KG1 (cell line): ENCODE measurements at regions not wholly inside any gene's neighbourhood (a gene's known extent, or its start where the extent isn't known, plus 50 kb on each side); places are given as distances from the start of the nearest gene placed in this dataset.
"Not testable (repeated sequence)": the region's sequence is repeated elsewhere in the genome, so short reads cannot be mapped to it uniquely, and the experiment has no call there.

Source experiments
- DNase-seq: peaks from one replicate; lab custom pipeline; 2025; lab: John Stamatoyannopoulos, UW

DNA sequence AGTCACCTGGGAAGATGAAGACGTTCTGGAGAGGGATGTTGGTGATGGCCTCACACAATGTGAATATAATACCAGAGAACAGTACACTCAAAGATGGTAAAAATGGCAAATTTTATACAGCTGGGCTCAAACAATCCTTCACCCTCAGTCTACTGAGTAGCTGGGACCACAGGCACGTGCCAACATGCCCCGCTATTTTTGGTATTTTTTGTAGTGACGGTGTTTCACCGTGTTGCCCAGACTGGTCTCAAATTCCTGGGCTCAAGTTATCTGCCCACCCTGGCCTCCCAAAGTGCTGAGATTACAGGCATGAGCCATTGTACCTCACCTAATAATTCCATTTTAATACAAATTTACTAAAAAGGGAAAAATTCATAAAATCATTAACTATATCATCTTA is 280.3 kb upstream of the HSFY2 start:
- DNase-seq: no peak

DNA sequence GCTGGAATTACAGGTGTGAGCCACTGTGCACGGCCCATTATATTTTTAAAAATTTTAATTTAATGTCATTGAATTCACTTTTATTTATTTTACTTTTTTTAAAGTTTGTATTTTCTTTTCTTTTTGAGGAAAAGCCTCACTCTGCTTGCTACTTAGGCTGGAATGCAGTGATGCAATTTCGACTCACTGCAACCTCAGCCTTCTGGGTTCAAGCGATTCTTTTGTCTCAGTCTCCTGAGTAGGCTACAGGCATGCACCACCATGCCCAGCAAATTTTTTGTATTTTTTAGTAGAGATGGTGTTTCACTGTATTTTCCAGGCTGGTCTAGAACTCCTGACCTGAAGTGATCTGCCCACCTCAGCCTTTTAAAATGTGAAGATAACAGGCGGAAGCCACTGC is 277.5 kb upstream of the HSFY2 start:
- DNase-seq: no peak

DNA sequence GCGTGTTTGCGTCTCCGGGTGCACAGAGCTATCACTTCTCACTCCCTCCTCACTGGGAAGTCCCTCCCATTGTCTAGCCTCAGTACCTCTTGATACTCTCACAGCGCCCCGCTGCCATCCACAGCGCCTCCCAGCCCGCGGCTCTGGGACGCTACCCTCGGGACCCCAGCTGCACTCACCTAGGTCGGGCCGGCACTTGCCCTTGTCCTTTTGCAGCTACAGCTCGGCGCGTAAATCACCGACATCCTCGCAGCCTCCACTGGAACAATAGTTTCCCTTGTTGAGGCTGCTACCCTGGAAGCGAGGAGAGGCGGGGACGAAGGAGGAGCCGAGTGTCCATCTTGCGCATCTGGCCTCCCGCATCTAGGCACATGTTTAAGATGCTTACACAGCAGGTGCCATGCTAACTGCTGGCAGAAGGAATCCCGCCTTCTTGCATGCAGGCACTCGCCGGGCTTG is 269.5 kb upstream of the HSFY2 start:
- DNase-seq: no peak

DNA sequence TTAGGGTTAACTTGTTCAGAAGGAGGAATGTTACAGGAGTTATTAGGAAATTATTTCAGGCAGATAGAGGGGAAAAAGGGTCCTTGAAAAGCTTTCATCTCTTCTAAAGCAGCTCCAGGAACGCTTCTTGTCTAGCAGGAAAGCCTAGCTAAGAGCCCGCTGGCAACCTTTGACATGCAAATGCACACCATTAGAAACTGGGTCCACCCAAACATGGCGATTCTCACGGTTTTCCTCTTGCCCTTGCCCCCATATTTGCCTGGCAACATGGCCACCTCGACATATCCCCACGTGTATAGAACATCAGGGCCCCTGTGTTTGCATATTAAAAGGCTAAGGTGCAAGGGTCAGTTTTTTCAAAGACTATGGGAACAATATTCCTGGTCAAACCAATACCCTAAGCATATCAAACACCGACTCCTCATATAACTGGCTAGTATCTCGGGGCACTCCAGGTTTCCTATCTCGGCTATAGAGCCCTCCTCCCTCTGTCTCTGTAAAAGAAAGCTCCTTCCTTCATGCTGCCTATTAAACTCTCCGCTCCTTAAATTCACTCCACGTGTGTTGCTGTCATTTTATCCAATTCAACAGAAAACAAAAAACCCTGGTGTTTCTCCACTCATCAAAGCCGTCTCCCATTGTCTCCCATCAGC is 268.9 kb upstream of the HSFY2 start:
- no peak for DNase-seq

DNA sequence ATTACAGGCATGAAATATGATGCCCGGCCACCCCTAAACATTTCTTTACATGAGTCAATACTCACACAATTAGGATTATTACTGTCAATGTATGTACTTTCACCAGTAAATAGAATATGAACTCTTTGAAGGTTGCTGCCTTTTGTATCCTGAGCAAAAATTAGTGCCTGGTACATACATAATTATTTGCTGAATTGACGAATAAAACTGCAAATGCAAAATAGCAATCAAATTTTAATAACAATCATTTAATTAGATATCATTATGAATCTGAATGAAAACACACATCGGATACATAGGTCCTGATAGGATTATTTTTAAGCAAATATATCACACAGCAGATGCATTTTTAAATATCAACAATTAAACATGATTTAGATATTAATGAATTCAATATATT is 253.1 kb upstream of the HSFY2 start:
- DNase-seq: no peak

DNA sequence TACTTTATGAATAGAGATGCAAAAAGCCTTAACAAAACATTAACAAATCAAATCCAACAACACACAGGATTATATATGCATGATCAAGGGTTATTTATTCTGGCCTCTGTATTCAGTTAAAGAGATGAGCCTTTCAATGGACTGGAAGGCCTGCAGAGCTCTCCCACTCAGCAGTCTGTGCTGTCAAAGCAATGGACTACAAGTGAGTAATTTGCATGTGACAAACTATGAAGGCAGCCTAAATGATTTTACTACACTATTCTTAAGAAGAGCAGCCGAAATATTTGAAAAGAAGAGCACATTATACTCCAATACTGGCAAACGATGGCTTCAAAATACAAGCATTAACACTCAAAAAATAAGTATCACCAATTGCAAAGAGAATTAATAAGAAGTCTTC is 250.4 kb upstream of the HSFY2 start:
- no peak for DNase-seq

DNA sequence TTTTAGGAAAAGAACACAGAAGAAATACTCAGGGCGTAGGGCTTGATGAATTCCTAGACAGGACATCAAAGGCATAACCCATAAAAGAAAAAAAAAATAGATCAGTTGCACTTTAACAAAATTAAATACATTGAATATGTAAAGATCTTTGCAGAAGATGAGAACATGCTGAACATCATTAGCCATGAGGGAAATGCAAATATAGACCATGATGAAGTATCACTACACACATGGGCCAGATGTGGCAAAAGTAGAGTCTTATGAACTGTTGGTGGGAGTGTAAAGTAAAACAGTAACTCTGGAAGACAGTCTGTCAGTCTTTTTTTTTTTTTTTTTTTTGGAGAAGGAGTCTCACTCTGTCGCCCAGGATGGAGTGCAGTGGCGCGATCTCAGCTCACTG is 246.7 kb upstream of the HSFY2 start:
- DNase-seq: no peak

DNA sequence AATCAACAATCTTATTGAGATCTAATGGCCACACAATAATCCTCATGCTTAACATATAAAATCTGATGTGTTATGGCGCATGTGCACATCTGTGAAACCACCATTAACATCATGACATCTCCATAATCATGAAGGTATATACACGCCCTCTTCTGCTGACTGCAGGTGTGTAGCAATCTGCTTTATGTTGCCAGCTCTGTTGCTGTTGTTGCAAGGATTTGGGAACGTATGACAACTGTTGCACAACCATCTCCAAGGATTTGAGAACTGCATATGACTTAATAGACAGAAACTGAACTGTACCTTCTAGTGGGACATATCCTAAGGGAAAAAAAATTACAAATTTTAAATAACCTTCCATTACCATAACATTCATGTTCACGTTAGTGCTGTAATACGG is 243.5 kb upstream of the HSFY2 start:
- no peak for DNase-seq

DNA sequence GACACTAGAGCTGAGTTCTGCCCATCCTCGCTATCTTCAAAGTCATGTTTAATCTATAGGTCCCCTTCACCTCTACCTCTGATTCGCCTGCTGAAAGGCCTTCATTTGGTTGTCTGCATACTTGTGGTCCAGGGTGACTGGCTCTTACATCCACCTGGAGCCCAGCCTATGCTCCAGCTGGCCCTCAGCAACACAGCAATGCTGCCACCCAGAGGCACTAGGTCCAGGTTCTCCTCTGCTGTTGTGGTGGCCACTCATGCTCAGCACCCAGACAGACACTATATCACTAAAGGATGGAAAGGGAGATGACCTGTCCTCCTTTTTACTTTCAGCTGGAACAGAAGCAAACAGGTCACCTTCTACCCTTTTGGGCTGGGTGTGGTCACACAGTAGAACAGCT is 242.3 kb upstream of the HSFY2 start:
- no peak for DNase-seq

DNA sequence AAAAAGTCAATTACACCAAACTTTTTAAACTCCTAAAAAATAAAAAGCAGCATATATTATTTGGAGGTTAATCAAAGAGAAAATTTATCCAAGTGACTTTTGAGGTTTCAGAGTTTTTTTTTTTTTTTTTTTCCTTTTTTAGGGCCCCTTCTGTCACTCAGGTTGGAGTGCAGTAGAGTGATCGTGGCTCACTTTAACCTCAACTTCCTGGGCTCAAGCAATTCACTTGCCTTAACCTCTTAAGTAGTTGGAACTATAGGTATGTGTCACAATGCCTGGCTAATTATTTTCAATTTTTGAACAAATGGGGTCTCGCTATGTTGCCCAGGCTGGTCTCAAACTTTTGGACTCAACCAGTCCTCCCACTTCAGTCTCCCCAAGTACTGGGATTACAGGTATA is 241.7 kb upstream of the HSFY2 start:
- no peak for DNase-seq

DNA sequence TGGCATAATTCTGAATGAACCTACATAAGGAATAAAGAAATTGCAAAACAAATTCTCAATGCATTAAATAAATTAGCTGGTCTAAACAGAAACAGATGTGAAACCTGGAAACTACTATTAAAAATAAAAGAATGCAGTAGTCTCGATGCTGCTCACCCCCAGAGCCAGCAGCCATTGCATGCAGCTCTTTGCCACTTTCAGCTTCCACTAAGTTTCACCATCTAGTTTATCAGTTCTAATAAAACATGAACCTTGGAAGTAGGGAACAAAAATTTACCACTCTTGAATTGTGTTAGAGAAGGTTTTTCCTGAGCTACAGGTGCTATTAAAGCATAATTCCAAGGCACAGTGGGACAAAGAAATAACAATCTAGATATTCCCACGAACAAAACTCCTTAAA is 239.4 kb upstream of the HSFY2 start:
- no peak for DNase-seq

DNA sequence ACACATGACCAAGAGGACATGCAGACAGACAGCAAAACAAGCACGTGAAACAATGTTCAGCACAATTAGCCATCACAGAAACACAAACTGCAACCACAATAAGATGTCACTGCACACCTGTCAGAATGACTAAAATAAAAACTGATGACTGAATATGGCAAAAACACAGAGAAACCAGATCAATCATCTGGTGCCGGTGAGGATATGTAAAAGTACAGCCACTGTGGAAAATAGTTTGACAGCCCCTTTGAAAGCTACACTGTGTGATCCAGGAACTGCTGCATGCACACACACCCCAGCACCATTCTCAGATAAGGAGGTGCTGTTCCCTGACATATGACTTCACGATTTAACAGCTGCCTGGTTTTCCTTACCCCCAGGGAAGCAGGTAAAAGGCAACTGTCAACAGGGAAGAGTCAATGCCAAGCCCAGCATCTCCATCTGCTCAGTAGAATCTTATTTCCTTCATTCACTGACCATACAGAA is 238.1 kb upstream of the HSFY2 start:
- no peak for DNase-seq

DNA sequence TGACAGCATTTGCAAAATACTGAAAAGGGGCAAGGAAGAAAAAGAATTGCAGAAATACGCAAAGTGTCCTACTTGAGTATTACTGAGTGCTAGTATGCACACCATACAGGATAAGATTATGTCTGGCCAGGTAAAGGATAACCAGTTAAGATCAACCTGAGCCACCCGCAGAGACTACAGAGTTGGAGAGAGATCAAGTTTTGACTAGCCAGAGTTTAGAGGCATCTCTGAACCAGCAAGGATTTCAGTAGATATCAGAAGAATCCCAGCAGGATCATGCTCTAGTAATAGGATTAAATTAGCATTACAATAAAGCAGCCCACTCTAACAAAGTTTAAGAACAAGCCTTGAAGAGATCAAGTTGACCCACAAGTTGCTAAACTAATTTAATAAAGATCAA is 232.7 kb upstream of the HSFY2 start:
- DNase-seq: no peak

DNA sequence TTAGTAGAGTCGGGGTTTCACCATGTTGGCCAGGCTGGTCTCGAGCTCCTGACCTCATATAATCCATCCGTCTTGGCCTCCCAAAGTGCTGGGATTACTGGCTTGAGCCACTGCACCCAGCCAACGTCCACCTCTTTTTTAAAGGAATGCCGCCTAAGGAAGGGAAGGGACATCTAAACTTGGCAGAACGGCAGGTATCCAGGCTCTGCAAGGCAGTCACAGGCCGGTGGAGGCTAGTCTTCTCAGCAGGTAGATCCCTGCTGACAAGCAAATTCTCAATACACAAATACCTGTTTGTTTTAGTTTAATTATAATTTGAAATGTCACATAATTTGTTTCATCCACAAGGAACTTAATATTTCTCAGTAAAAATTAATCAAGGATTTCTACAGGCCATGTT is 232.0 kb upstream of the HSFY2 start:
- DNase-seq: no peak

DNA sequence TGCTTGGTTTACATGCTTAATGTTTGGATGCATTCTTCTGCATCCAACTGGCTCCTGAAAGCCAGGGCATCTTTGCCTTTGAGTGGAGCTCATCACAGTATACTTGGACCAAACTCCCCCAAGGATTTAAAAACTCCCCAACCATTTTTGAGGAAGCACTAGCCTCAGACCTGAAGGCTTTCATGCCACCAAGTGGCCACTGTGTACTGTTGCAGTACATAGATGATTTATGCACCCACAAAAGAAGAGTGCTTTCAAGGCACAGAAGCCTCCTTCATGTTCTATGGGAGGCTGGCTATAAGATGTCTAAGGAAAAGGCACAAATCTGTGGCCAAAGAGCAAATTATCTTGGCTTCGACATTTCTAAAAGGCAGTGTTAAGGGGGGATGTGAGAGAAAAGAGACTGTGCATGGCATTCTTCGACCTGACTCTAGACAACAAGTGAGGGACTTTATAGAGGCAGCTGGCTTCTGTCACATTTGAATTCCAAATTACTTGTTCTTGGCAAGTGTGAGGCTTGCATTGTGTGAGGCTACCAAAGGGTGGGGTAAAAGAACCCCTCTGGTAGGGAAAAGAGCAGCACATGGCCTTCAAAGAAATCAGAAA is 224.2 kb upstream of the HSFY2 start:
- DNase-seq: no peak

DNA sequence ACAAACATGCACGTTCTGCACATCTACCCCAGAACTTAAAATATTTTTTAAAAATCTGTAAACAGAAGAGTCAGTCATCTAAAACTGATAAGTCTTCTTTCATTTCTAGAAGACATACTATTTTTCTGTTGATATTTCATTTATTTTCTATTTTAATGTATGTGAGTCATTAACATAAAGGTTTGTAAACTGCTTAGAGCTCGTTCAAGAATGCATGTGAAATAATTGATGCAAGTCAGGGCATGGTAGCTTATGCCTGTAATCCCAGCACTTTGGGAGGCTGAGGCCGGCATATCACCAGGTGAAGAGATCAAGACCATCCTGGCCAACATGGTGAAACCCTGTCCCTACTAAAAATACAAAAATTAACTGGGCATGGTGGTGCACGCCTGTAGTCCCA is 219.9 kb upstream of the HSFY2 start:
- no peak for DNase-seq

DNA sequence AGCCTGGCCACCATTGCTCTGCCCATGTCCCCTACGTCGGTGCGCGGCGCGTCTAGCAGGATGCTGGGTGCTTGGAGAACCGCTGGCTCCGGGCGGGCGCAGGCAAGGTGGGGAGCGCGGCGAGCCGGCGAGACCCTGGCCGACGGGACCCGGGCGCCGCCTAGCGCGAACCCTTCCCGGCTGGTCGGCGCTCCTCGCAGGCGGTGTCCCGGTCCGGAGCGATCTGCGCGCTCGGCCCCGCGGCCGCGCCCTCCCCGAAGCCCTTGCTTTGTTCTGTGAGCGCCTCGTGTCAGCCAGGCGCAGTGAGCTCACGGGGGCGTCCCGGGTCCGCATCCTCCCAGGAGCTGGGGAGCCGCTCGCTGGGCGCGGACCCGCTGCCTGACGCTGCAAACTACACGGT is 219.1 kb upstream of the HSFY2 start:
- DNase-seq: not testable (repeated sequence)

DNA sequence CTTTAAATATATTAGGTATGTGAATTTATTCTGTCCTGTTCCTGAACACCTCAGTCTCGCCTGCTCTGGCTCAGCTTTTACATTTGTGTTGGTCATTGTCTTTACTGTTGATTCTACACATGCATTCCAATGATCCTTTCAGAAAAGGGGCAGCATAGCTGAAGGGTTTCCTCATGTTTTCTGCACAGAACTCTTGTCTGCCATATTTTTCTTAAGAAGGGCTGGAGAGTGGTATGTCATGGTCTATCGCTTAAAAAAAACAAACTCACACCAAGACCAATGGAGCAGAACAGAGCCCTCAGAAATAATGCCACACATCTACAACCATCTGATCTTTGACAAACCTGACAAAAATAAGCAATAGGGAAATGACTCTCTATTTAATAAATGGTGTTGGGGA is 215.8 kb upstream of the HSFY2 start:
- DNase-seq: no peak

DNA sequence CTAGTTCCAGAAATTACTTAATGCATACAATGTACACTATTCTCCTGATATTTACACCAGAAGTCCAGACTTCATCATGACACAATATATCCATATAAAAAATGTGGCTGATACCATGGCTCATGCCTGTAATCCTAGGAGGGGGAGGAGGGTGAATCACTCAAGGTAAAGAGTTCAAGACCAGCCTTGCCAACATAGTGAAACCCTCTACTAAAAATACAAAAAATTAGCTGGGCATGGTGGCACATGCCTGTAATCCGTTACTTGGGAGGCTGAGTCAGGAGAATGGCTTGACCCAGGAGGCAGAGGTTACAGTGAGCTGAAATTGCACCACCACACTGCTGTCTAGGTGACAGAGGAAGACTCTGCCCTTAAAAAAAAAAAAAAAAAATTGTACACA is 192.5 kb upstream of the HSFY2 start:
- DNase-seq: no peak

DNA sequence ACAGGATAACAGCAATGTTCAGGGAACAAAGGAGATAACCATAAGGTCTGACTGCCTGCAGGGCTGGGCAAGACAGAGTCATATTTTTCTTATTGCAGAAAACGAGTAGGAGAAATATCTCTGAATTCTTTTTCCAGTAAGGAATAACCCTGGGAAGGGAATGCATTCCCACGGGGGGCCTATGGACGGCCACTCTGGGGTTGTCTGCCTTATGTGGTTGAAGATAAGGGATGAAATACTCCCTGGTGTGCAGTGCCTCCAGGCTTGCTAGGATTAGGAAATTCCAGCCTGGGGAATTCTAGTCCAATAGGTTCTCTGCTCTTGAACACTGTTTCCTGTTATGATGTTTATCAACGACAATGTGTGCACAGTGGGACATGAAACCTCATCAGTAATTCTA is 185.3 kb upstream of the HSFY2 start:
- no peak for DNase-seq

DNA sequence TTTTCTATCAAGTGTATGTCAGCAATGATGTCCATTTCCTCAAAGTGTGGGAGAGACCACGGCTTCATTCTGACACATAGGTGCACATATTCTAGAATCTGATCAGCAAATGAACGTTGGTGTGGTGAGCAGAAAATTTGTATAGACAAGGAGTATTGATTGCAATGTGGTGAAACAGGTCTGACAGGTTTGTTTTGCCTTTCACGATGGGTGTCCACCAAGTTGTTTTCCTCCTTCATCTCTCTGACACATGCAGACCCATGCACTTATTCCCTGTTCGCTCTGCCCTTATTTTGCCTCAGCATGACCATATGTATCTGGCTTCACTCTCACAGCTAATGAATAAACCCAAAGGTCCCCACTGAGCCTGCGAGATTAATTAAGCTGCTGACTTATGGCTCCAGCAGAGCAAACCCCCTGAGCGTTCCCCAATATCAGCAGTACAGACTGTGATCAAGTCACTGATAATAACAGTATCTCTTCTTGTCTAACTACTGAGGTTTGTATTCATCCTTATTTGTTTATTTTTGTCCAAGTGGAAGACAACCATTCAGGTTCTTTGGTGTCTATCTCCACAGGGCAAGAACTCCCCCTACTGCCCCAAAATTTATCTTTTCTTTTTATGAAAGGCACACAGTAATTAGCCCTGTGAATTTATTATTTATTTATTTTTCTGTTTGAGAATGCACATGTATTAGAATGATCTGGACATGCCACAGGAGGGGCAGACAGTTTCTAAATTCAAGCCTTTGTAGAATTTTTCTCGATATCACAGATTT is 178.3 kb upstream of the HSFY2 start:
- DNase-seq: no peak

DNA sequence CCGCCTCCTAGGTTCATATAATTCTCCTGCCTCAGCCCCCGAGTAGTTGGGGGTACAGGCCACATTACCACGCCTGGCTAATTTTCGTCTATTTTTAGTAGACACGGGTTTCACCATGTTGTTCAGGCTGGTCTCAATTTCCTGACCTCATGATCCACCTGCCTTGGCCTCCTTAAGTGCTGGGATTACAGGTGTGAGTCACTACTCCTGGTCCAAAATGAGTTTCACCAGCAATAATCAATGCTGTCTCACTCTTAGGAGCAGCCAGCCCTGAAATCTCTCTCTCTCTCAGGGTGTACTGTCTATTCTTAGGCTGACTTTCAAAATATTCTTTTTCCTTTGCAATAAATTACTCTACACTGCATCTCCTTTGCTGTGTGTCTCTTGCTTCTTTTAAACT is 177.5 kb upstream of the HSFY2 start:
- no peak for DNase-seq

DNA sequence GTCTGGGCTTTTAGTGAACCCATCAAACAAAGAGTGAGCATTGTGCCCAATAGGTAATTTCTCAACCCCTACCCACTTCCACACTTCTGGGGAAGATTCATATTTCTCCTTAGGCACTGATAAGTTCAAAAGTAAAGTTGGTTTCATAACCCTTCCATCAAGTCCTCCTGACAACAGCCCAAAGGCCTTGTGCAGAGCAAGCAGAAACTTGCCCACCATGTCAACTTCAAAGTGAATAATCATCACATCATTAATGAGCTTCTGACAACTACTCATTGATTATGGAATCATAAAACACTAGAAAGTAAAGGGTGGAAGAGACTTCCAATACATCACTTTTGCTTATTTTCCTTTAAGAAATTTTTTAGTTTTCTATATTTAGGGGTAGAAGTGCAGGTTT is 163.3 kb upstream of the HSFY2 start:
- no peak for DNase-seq
